ENCODE measurements at regions not wholly inside any gene's neighbourhood (a gene's known extent, or its start where the extent isn't known, plus 50 kb on each side); places are given as distances from the start of the nearest gene placed in this dataset.

- no peaks in the 10 kb centered on the region for H4K20me1 ChIP-seq (ENCODE audit: insufficient read depth, low read depth, low read length)
- no peak overlapping the region for H3K9ac ChIP-seq (ENCODE audit: low read length)
- no peak overlapping the region for H2AFZ ChIP-seq (ENCODE audit: low read length)
- no peaks in the 10 kb centered on the region for H3K27me3 ChIP-seq (ENCODE audit: low read length)
- H3K36me3 ChIP-seq (ENCODE audit: insufficient read depth, low read length): no peaks in the 10 kb centered on the region
- no peak overlapping the region for H3K4me2 ChIP-seq (ENCODE audit: low read depth, low read length, poor library complexity, severe bottlenecking)
- H3K79me2 ChIP-seq (ENCODE audit: low read length): no peaks in the 10 kb centered on the region
- no peaks in the 10 kb centered on the region for H3K4me1 ChIP-seq (ENCODE audit: low read length)
- no peaks in the 10 kb centered on the region for H3K9me3 ChIP-seq (ENCODE audit: low read length)
- no peak overlapping the region for H3K4me3 ChIP-seq (ENCODE audit: low read length)
- H3K27ac ChIP-seq (ENCODE audit: low read length): no peak overlapping the region
- no peaks in the 10 kb centered on the region for H3K9me2 ChIP-seq (replicated peaks; ENCODE audit: insufficient read depth, low read length)
- no peak for DNase-seq
Observed at GRCh38 chr1:58999676-59000075, 215.8 kb upstream of the JUN start.

- no peak overlapping the region for H3K9ac ChIP-seq (ENCODE audit: low read length)
- no peak overlapping the region for H2AFZ ChIP-seq (ENCODE audit: low read length)
- H3K27ac ChIP-seq (ENCODE audit: low read length): no peak overlapping the region
- no peaks in the 10 kb centered on the region for H3K9me2 ChIP-seq (replicated peaks; ENCODE audit: insufficient read depth, low read length)
- no peak overlapping the region for H3K4me3 ChIP-seq (ENCODE audit: low read length)
- no peaks in the 10 kb centered on the region for H3K9me3 ChIP-seq (ENCODE audit: low read length)
- DNase-seq: no peak
- H3K4me1 ChIP-seq (ENCODE audit: low read length): no peaks in the 10 kb centered on the region
- H3K79me2 ChIP-seq (ENCODE audit: low read length): no peaks in the 10 kb centered on the region
- H3K4me2 ChIP-seq (ENCODE audit: low read depth, low read length, poor library complexity, severe bottlenecking): no peak overlapping the region
- H3K36me3 ChIP-seq (ENCODE audit: insufficient read depth, low read length): no peaks in the 10 kb centered on the region
- H3K27me3 ChIP-seq (ENCODE audit: low read length): no peaks in the 10 kb centered on the region
- no peaks in the 10 kb centered on the region for H4K20me1 ChIP-seq (ENCODE audit: insufficient read depth, low read depth, low read length)
Observed at GRCh38 chr1:59004755-59005154, 220.9 kb upstream of the JUN start.

GRCh38 chr1:59005491-59006288 lies 221.8 kb upstream of the JUN start:
- H4K20me1 ChIP-seq (ENCODE audit: insufficient read depth, low read depth, low read length): no peaks in the 10 kb centered on the region
- H2AFZ ChIP-seq (ENCODE audit: low read length): no peak overlapping the region
- H3K9ac ChIP-seq (ENCODE audit: low read length): no peak overlapping the region
- H3K27me3 ChIP-seq (ENCODE audit: low read length): no peaks in the 10 kb centered on the region
- no peak overlapping the region for H3K27ac ChIP-seq (ENCODE audit: low read length)
- H3K9me3 ChIP-seq (ENCODE audit: low read length): no peaks in the 10 kb centered on the region
- H3K36me3 ChIP-seq (ENCODE audit: insufficient read depth, low read length): no peaks in the 10 kb centered on the region
- H3K9me2 ChIP-seq (replicated peaks; ENCODE audit: insufficient read depth, low read length): no peaks in the 10 kb centered on the region
- H3K4me3 ChIP-seq (ENCODE audit: low read length): no peak overlapping the region
- no peaks in the 10 kb centered on the region for H3K4me1 ChIP-seq (ENCODE audit: low read length)
- DNase-seq: no peak
- no peaks in the 10 kb centered on the region for H3K79me2 ChIP-seq (ENCODE audit: low read length)
- H3K4me2 ChIP-seq (ENCODE audit: low read depth, low read length, poor library complexity, severe bottlenecking): no peak overlapping the region

DNA sequence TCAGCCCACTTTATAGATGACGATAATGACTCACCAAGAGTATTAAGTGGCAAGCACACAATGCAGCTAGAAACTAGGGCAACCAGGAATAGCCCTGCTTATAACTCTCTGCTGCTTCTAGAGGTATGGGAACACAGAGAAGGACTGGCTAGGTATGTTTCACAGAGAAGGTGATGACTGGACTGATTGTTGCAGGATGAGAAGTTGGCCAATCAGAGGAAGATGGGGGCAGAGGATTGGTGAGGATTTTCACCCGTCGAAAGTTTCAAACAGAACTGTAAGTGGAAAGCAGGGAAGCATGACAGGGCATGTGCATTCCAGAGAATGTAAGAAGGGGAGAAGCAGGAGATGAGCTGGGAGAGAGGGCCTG lies 222.4 kb upstream of the JUN start:
- H3K9me2 ChIP-seq (replicated peaks; ENCODE audit: insufficient read depth, low read length): no peaks in the 10 kb centered on the region
- no peak overlapping the region for H3K4me2 ChIP-seq (ENCODE audit: low read depth, low read length, poor library complexity, severe bottlenecking)
- H4K20me1 ChIP-seq (ENCODE audit: insufficient read depth, low read depth, low read length): no peaks in the 10 kb centered on the region
- no peak for DNase-seq
- no peaks in the 10 kb centered on the region for H3K27me3 ChIP-seq (ENCODE audit: low read length)
- H3K4me1 ChIP-seq (ENCODE audit: low read length): no peaks in the 10 kb centered on the region
- H3K4me3 ChIP-seq (ENCODE audit: low read length): no peak overlapping the region
- H3K36me3 ChIP-seq (ENCODE audit: insufficient read depth, low read length): no peaks in the 10 kb centered on the region
- no peaks in the 10 kb centered on the region for H3K79me2 ChIP-seq (ENCODE audit: low read length)
- H3K27ac ChIP-seq (ENCODE audit: low read length): no peak overlapping the region
- H2AFZ ChIP-seq (ENCODE audit: low read length): no peak overlapping the region
- H3K9me3 ChIP-seq (ENCODE audit: low read length): no peaks in the 10 kb centered on the region
- H3K9ac ChIP-seq (ENCODE audit: low read length): no peak overlapping the region

- no peak overlapping the region for H3K4me2 ChIP-seq (ENCODE audit: low read depth, low read length, poor library complexity, severe bottlenecking)
- H3K9ac ChIP-seq (ENCODE audit: low read length): no peak overlapping the region
- no peak overlapping the region for H3K27ac ChIP-seq (ENCODE audit: low read length)
- no peak overlapping the region for H3K4me3 ChIP-seq (ENCODE audit: low read length)
- no peaks in the 10 kb centered on the region for H3K27me3 ChIP-seq (ENCODE audit: low read length)
- no peaks in the 10 kb centered on the region for H3K4me1 ChIP-seq (ENCODE audit: low read length)
- H3K9me3 ChIP-seq (ENCODE audit: low read length): no peaks in the 10 kb centered on the region
- H4K20me1 ChIP-seq (ENCODE audit: insufficient read depth, low read depth, low read length): no peaks in the 10 kb centered on the region
- no peaks in the 10 kb centered on the region for H3K36me3 ChIP-seq (ENCODE audit: insufficient read depth, low read length)
- H3K79me2 ChIP-seq (ENCODE audit: low read length): no peaks in the 10 kb centered on the region
- DNase-seq: no peak
- no peak overlapping the region for H2AFZ ChIP-seq (ENCODE audit: low read length)
- H3K9me2 ChIP-seq (replicated peaks; ENCODE audit: insufficient read depth, low read length): no peaks in the 10 kb centered on the region
Observed at GRCh38 chr1:59006932-59007331, 223.1 kb upstream of the JUN start.

DNA sequence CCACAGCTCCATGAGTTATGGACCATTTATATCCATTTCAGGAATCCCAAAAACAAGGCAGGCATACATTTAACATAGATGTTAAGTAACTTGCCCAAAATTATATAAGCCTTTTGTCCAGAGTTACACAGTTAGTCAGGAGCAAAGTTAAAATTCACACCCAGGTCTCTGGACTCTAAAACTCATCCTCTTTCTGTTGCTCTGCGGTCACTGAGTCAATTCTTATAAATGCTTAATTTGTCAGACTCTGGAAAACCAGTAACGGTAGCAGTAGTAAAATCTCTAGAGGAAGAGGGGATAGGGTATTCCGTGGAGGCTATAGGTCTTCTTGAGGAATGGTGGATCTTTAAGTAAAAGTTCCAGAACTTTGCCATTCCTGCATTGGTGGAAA lies 223.6 kb upstream of the JUN start:
- no peak overlapping the region for H3K27ac ChIP-seq (ENCODE audit: low read length)
- no peaks in the 10 kb centered on the region for H3K9me2 ChIP-seq (replicated peaks; ENCODE audit: insufficient read depth, low read length)
- no peaks in the 10 kb centered on the region for H3K79me2 ChIP-seq (ENCODE audit: low read length)
- no peaks in the 10 kb centered on the region for H3K27me3 ChIP-seq (ENCODE audit: low read length)
- H3K4me2 ChIP-seq (ENCODE audit: low read depth, low read length, poor library complexity, severe bottlenecking): no peak overlapping the region
- H2AFZ ChIP-seq (ENCODE audit: low read length): no peak overlapping the region
- H3K4me1 ChIP-seq (ENCODE audit: low read length): no peaks in the 10 kb centered on the region
- H3K9ac ChIP-seq (ENCODE audit: low read length): no peak overlapping the region
- no peaks in the 10 kb centered on the region for H4K20me1 ChIP-seq (ENCODE audit: insufficient read depth, low read depth, low read length)
- no peaks in the 10 kb centered on the region for H3K36me3 ChIP-seq (ENCODE audit: insufficient read depth, low read length)
- no peaks in the 10 kb centered on the region for H3K9me3 ChIP-seq (ENCODE audit: low read length)
- H3K4me3 ChIP-seq (ENCODE audit: low read length): no peak overlapping the region
- no peak for DNase-seq

DNA sequence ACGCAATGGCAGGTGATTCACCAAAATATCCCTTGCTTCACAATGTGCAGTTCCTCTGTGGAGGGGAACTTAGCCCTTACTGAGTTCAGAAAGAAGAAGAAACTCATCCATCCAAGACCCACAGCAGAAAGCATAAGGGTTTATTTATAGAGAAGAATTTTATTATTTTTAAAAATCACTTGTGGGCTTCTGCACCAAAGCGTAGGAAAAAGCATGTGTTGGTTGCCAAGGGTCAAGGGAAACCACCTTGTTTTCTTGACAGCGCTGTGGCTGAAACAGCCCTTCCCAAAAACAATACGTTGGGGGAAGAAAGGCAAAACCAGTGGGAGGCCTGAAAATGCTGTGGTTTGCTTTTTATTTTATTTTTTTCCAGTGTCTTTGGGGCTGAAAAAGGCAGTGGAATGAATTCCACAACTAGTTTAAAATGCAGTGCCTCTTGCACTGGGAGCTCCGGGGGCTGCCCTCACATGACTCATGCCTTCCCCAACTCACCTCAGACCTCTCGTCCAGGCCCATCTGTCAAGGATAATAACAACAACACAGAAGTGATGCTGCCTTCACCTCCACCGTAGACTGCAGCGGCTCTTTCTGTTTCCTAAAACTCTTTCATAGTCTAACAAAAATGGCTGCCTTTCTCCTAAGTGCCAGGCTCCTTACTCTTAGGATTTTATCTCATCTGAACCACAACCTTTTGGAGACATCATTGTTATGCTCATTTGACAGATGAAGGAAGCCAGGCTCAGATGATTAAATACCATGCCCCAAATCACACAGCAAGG lies 224.2 kb upstream of the JUN start:
- H3K79me2 ChIP-seq (ENCODE audit: low read length): no peaks in the 10 kb centered on the region
- no peaks in the 10 kb centered on the region for H3K9me2 ChIP-seq (replicated peaks; ENCODE audit: insufficient read depth, low read length)
- no peak overlapping the region for H3K27ac ChIP-seq (ENCODE audit: low read length)
- no peaks in the 10 kb centered on the region for H3K4me1 ChIP-seq (ENCODE audit: low read length)
- H4K20me1 ChIP-seq (ENCODE audit: insufficient read depth, low read depth, low read length): no peaks in the 10 kb centered on the region
- no peak for DNase-seq
- no peak overlapping the region for H3K9ac ChIP-seq (ENCODE audit: low read length)
- H3K9me3 ChIP-seq (ENCODE audit: low read length): no peaks in the 10 kb centered on the region
- H3K4me2 ChIP-seq (ENCODE audit: low read depth, low read length, poor library complexity, severe bottlenecking): no peak overlapping the region
- no peak overlapping the region for H2AFZ ChIP-seq (ENCODE audit: low read length)
- no peak overlapping the region for H3K4me3 ChIP-seq (ENCODE audit: low read length)
- H3K36me3 ChIP-seq (ENCODE audit: insufficient read depth, low read length): no peaks in the 10 kb centered on the region
- H3K27me3 ChIP-seq (ENCODE audit: low read length): no peaks in the 10 kb centered on the region

- H3K4me1 ChIP-seq (ENCODE audit: low read length): no peaks in the 10 kb centered on the region
- DNase-seq: no peak
- no peaks in the 10 kb centered on the region for H3K9me2 ChIP-seq (replicated peaks; ENCODE audit: insufficient read depth, low read length)
- no peak overlapping the region for H3K27ac ChIP-seq (ENCODE audit: low read length)
- no peaks in the 10 kb centered on the region for H3K9me3 ChIP-seq (ENCODE audit: low read length)
- H3K36me3 ChIP-seq (ENCODE audit: insufficient read depth, low read length): no peaks in the 10 kb centered on the region
- no peaks in the 10 kb centered on the region for H4K20me1 ChIP-seq (ENCODE audit: insufficient read depth, low read depth, low read length)
- H3K4me2 ChIP-seq (ENCODE audit: low read depth, low read length, poor library complexity, severe bottlenecking): no peak overlapping the region
- no peak overlapping the region for H3K9ac ChIP-seq (ENCODE audit: low read length)
- H3K27me3 ChIP-seq (ENCODE audit: low read length): no peaks in the 10 kb centered on the region
- H2AFZ ChIP-seq (ENCODE audit: low read length): no peak overlapping the region
- H3K4me3 ChIP-seq (ENCODE audit: low read length): no peak overlapping the region
- H3K79me2 ChIP-seq (ENCODE audit: low read length): no peaks in the 10 kb centered on the region
Observed at GRCh38 chr1:59008599-59009347, 224.9 kb upstream of the JUN start.

Measured in Karpas-422 (cell line).